H9 (cell line): ENCODE measurements at regions not wholly inside any gene's neighbourhood (a gene's known extent, or its start where the extent isn't known, plus 50 kb on each side); places are given as distances from the start of the nearest gene placed in this dataset.

Experiments
- DNase-seq: peaks from one replicate; pipeline ENCODE4 v3.0.0-alpha.2; 2017
- H2AFZ ChIP-seq: one replicate; pipeline ENCODE4 v1.6.1; 2013; ENCODE audit warnings: mild to moderate bottlenecking, low read length, control low read depth, moderate library complexity
- H2AK5ac ChIP-seq: 2 replicates; pipeline ENCODE4 v1.6.1; 2013; ENCODE audit warnings: low read length, control low read depth, mixed read lengths; ENCODE audit not compliant: insufficient read length
- H2BK120ac ChIP-seq: one replicate; pipeline ENCODE4 v1.6.1; 2013; ENCODE audit warnings: low read depth, mild to moderate bottlenecking, low read length, control low read depth, inconsistent platforms; ENCODE audit not compliant: poor library complexity, severe bottlenecking
- H2BK12ac ChIP-seq: 2 replicates; pipeline ENCODE4 v1.6.1; 2013; ENCODE audit warnings: low read length, control low read depth, mixed read lengths, low read depth; ENCODE audit not compliant: insufficient read length
- H2BK15ac ChIP-seq: 2 replicates; pipeline ENCODE4 v1.6.1; 2013; ENCODE audit warnings: low read depth, low read length, control low read depth
- H2BK20ac ChIP-seq: one replicate; pipeline ENCODE4 v1.6.1; 2013; ENCODE audit warnings: low read depth, mild to moderate bottlenecking, low read length, control low read depth, inconsistent platforms; ENCODE audit not compliant: poor library complexity, severe bottlenecking
- H2BK5ac ChIP-seq: 2 replicates; pipeline ENCODE4 v1.6.1; 2013; ENCODE audit warnings: low read length, control low read depth, mixed read lengths; ENCODE audit not compliant: insufficient read length
- H3K14ac ChIP-seq: 2 replicates; pipeline ENCODE4 v1.6.1; 2013; ENCODE audit warnings: low read length, control low read depth; ENCODE audit not compliant: insufficient read depth
- H3K18ac ChIP-seq: 2 replicates; pipeline ENCODE4 v1.6.1; 2013; ENCODE audit warnings: low read depth, mild to moderate bottlenecking, mixed read lengths, low read length, control low read depth; ENCODE audit not compliant: insufficient read length
- H3K23ac ChIP-seq: 2 replicates; pipeline ENCODE4 v1.6.1; 2013; ENCODE audit warnings: low read length, control low read depth, mixed read lengths, low read depth; ENCODE audit not compliant: insufficient read length
- H3K23me2 ChIP-seq: 2 replicates; pipeline ENCODE4 v1.6.1; 2013; ENCODE audit warnings: low read depth, mild to moderate bottlenecking, mixed read lengths, low read length, control low read depth; ENCODE audit not compliant: insufficient read length, poor library complexity, severe bottlenecking
- H3K27ac ChIP-seq: 2 replicates; pipeline ENCODE4 v1.5.1; 2013; ENCODE audit warnings: low read length, control low read depth, mixed read lengths, low read depth; ENCODE audit not compliant: insufficient read length
- H3K27me3 ChIP-seq: 2 replicates; pipeline ENCODE4 v1.6.1; 2013; ENCODE audit warnings: low read length, control low read depth, inconsistent platforms; ENCODE audit not compliant: insufficient read depth
- H3K4ac ChIP-seq: 2 replicates; pipeline ENCODE4 v1.6.1; 2013; ENCODE audit warnings: low read depth, mild to moderate bottlenecking, control low read depth, inconsistent platforms, low read length, moderate library complexity
- H3K4me1 ChIP-seq: 2 replicates; pipeline ENCODE4 v1.6.1; 2013; ENCODE audit warnings: low read length, control low read depth, inconsistent platforms; ENCODE audit not compliant: insufficient read depth
- H3K4me2 ChIP-seq: 2 replicates; pipeline ENCODE4 v1.6.1; 2013; ENCODE audit warnings: low read length, control low read depth, mixed read lengths; ENCODE audit not compliant: insufficient read length, insufficient read depth
- H3K56ac ChIP-seq: 2 replicates; pipeline ENCODE4 v1.6.1; 2013; ENCODE audit warnings: low read depth, mild to moderate bottlenecking, mixed read lengths, low read length, control low read depth; ENCODE audit not compliant: insufficient read length
- H3K79me1 ChIP-seq: 2 replicates; pipeline ENCODE4 v1.6.1; 2013; ENCODE audit warnings: low read depth, mild to moderate bottlenecking, moderate library complexity, low read length, control low read depth, inconsistent platforms; ENCODE audit not compliant: insufficient read depth, poor library complexity, severe bottlenecking
- H3K79me2 ChIP-seq: 2 replicates; pipeline ENCODE4 v1.6.1; 2013; ENCODE audit warnings: low read length, control low read depth, inconsistent platforms; ENCODE audit not compliant: insufficient read depth
- H3K9ac ChIP-seq: 2 replicates; pipeline ENCODE4 v1.6.1; 2013; ENCODE audit warnings: low read length, control low read depth, mixed read lengths; ENCODE audit not compliant: insufficient read length; ENCODE audit errors: extremely low read depth
- H3K9me3 ChIP-seq: one replicate; pipeline ENCODE4 v1.6.1; 2013; ENCODE audit warnings: low read depth, low read length, inconsistent platforms; ENCODE audit not compliant: control insufficient read depth
- H3T11ph ChIP-seq: one replicate; pipeline ENCODE4 v1.6.1; 2013; ENCODE audit warnings: mild to moderate bottlenecking, low read length, control low read depth, inconsistent platforms
- H4K20me1 ChIP-seq: one replicate; pipeline ENCODE4 v1.6.1; 2013; ENCODE audit not compliant: control insufficient read depth, insufficient read length, insufficient read depth
- H4K5ac ChIP-seq: 2 replicates; pipeline ENCODE4 v1.6.1; 2013; ENCODE audit warnings: low read depth, mild to moderate bottlenecking, mixed read lengths, low read length, control low read depth; ENCODE audit not compliant: insufficient read length
- H4K8ac ChIP-seq: replicated peaks from 2 replicates; pipeline ENCODE4 v1.6.1; 2013; ENCODE audit warnings: low read length, control low read depth, mixed read lengths, low read depth; ENCODE audit not compliant: insufficient read length
- H4K91ac ChIP-seq: 2 replicates; pipeline ENCODE4 v1.6.1; 2013; ENCODE audit warnings: low read depth, mild to moderate bottlenecking, moderate library complexity, mixed read lengths, low read length, control low read depth; ENCODE audit not compliant: insufficient read length
- H3K27ac Mint-ChIP-seq, 3 experiments: 2 replicates in 2 of 3; 3 replicates in 1 of 3; pipeline ENCODE4 v1.8.0; 2020 to 2021; ENCODE audit warnings: mixed read lengths in 3 of 3, mild to moderate bottlenecking in 1 of 3, moderate library complexity in 1 of 3
- H3K27me3 Mint-ChIP-seq: 2 replicates; pipeline ENCODE4 v1.8.0; 2021; ENCODE audit warnings: low read depth, mild to moderate bottlenecking, moderate library complexity, mixed read lengths
- H3K36me3 Mint-ChIP-seq, 3 experiments: 2 replicates in 2 of 3; 3 replicates in 1 of 3; pipeline ENCODE4 v1.8.0; 2020 to 2021; ENCODE audit warnings: low read depth in 3 of 3, mixed read lengths in 3 of 3; ENCODE audit not compliant: insufficient read depth in 1 of 3
- H3K4me1 Mint-ChIP-seq, 2 experiments: 2 replicates each; pipeline ENCODE4 v1.8.0; 2020; ENCODE audit warnings: mixed read lengths in 2 of 2
- H3K4me3 Mint-ChIP-seq, 2 experiments: 2 replicates in 1 of 2; 3 replicates in 1 of 2; pipeline ENCODE4 v1.8.0; 2020 to 2021; ENCODE audit warnings: mild to moderate bottlenecking in 2 of 2, mixed read lengths in 2 of 2, moderate library complexity in 1 of 2
- H3K9me3 Mint-ChIP-seq, 2 experiments: 2 replicates in 1 of 2; 3 replicates in 1 of 2; pipeline ENCODE4 v1.8.0; 2020; ENCODE audit warnings: mild to moderate bottlenecking in 2 of 2, mixed read lengths in 2 of 2, moderate library complexity in 1 of 2
- WGBS: extraction: QIAGEN DNeasy Blood & Tissue Kit; methylation state at CpG from one replicate; pipeline ENCODE4 v1.1.7; 2013; ENCODE audit warnings: missing lambda C conversion rate, low lambda C conversion rate, mixed read lengths; ENCODE audit not compliant: insufficient read length; ENCODE audit errors: extremely low coverage; 5-methylcytosine and 5-hydroxymethylcytosine counted together
- TF ChIP-seq, protein P1 (sequence below): fragments of 200-600 bp; sonication (generic); conservative IDR thresholded peaks from 3 replicates; pipeline ENCODE4 v1.8.0; 2021; ENCODE audit warnings: antibody characterized with exemption, mild to moderate bottlenecking

DNA sequence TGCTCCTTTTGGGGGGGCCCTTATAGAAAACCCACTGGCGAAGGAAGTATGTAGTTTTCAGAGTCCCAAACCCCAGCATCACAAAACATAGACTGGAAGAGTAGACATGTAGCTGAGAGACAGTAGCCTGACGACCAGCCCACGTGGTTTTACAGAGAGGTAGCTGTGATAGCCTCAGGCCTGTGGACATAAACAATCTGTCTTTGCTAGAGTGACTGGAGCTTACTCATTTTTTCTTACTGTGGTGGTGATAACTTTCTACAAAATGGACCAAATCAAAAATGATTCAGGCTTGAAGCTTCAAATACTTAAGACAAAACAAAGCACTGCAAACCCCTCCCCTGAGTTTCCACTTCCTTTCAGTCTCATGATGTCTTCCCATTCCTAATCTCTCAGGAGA, 497.0 kb downstream of the RWDD3 start:
- Histone ChIP-seq H3K14ac (no peak overlapping the region), H4K91ac (no peak overlapping the region), H3K9me3 (no peaks in the 10 kb centered on the region), H3K56ac (no peak overlapping the region), H3T11ph (no peak overlapping the region), H3K18ac (no peak overlapping the region), H3K9ac (no peak overlapping the region), H4K5ac (no peak overlapping the region), H3K27ac (no peak overlapping the region), H3K79me2 (no peaks in the 10 kb centered on the region), H2BK120ac (no peak overlapping the region), H3K4me2 (no peak overlapping the region), H3K23ac (no peak overlapping the region), H4K20me1 (no peaks in the 10 kb centered on the region), H3K79me1 (no peaks in the 10 kb centered on the region), H2BK20ac (no peak overlapping the region), H2BK5ac (no peak overlapping the region), H2BK15ac (no peak overlapping the region), H4K8ac (no peak overlapping the region), H3K4me1 (no peaks in the 10 kb centered on the region), H3K23me2 (no peaks in the 10 kb centered on the region), H2BK12ac (no peak overlapping the region), H2AK5ac (no peak overlapping the region), H3K27me3 (no peaks in the 10 kb centered on the region), H3K4ac (no peak overlapping the region), H2AFZ (no peak overlapping the region)
- Mint-ChIP-seq H3K4me1 (peaks cover 0 to 3% of the 10 kb centered on the region in 2 experiments; a peak in 1 of 4 replicates), H3K9me3 (no peaks in the 10 kb centered on the region), H3K36me3 (no peaks in the 10 kb centered on the region; a peak in 1 of 7 replicates), H3K4me3 (no peak overlapping the region), H3K27ac (no peak overlapping the region), H3K27me3 (no peaks in the 10 kb centered on the region)
- TF ChIP-seq, protein P1, sequence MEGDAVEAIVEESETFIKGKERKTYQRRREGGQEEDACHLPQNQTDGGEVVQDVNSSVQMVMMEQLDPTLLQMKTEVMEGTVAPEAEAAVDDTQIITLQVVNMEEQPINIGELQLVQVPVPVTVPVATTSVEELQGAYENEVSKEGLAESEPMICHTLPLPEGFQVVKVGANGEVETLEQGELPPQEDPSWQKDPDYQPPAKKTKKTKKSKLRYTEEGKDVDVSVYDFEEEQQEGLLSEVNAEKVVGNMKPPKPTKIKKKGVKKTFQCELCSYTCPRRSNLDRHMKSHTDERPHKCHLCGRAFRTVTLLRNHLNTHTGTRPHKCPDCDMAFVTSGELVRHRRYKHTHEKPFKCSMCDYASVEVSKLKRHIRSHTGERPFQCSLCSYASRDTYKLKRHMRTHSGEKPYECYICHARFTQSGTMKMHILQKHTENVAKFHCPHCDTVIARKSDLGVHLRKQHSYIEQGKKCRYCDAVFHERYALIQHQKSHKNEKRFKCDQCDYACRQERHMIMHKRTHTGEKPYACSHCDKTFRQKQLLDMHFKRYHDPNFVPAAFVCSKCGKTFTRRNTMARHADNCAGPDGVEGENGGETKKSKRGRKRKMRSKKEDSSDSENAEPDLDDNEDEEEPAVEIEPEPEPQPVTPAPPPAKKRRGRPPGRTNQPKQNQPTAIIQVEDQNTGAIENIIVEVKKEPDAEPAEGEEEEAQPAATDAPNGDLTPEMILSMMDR, result no peak
- no CpG with 5 or more reads among the region's 3 CpGs for WGBS
- no peak for DNase-seq
